Ovary (tissue), 3 donors: ENCODE measurements at regions not wholly inside any gene's neighbourhood (a gene's known extent, or its start where the extent isn't known, plus 50 kb on each side); places are given as distances from the start of the nearest gene placed in this dataset.

Experiments
- CTCF ChIP-seq, 3 donors: fragments of 450-650 bp in 2 of 3; fragments of 200-600 bp in 1 of 3; IDR thresholded peaks; one replicate each; pipeline versions ENCODE4 v1.5.1 to v1.8.0; 2016 to 2022; ENCODE audit warnings: antibody characterized with exemption in 3 of 3, mild to moderate bottlenecking in 1 of 3
- EP300 ChIP-seq: sonication (generic); formaldehyde crosslinking; IDR thresholded peaks from one replicate; pipeline ENCODE4 v1.6.1; 2017; ENCODE audit warnings: antibody characterized with exemption
- POLR2A ChIP-seq: fragments of 450-650 bp; IDR thresholded peaks from one replicate; pipeline ENCODE4 v1.6.1; 2017; ENCODE audit warnings: antibody characterized with exemption, mild to moderate bottlenecking, moderate library complexity
- donor health status: DM: no; HTN: no; CAD: no.

GRCh38 chr5:52728686-52729085 lies 59.0 kb upstream of the ITGA1 start:
- TF ChIP-seq CTCF (IDR thresholded peaks at IDR 0.05) (no peak), POLR2A (no peak), EP300 (no peak)
